HG02970 (cell line): ENCODE measurements at regions not wholly inside any gene's neighbourhood (a gene's known extent, or its start where the extent isn't known, plus 50 kb on each side); places are given as distances from the start of the nearest gene placed in this dataset.

ENCODE experiments used
- ATAC-seq: cut with Tn5 transposase; IDR thresholded peaks from one replicate; pipeline ENCODE4 v1.9.1; 2021; ENCODE audit warnings: mild to moderate bottlenecking, moderate library complexity, moderate number of reproducible peaks; ENCODE audit not compliant: unreplicated experiment, low FRiP score

DNA sequence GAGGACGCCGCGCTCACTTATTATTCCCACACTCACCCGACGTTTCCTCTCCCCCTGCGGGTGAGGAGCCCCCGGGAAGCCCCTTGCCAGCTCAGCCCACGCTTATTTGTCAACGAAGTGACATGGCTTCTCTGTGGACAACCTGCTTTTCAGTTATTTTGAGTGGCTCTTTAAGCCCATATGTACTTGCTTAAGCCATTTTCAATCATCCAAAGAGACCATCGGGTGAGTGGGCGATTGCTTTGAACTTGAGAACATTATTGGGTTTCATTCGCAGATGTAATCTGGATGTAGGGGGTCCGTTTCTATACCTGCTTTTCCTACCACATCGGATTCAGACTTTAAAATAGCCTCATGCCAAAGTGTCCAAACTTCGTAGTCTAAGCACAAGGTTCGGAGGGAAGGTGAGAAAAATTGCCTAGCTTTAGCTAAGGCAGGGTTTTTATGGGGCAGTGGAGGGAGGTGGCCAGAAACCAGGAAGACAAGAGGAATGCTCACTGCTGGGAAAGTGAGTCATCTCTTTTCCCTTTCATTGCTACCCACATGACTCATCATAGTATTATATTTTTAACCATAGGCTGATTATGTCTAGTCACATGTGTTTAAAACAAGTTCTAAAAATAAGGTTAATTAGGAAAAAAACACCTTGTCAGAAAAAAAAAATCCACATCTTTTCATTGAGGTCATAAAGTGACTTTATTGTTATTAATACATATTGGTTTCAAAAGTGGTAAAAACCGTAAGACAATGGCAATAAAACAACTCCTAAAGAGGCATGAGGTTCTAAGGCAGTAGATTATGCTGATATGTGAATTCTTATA is 773.1 kb upstream of the NR2F2 start:
- ATAC-seq = no peak

DNA sequence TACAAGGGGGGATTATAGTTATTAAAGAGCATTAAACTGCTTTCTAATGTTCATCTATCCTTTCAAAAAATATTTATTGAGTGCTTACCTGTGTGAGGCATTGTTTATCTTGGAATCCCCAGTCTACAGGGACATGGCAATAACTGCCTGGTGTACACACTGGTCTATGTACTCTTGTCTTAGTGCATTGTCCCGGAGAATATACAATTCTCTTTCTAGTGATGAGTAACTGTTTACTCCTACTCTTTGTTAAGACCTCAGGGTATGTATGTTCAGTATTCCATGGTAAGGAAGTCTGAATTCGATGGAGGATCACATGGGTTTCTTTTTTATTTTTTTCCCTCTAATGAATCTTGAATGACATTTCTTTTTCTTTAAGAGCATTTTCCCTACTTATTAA is 772.4 kb upstream of the NR2F2 start:
- ATAC-seq = no peak

DNA sequence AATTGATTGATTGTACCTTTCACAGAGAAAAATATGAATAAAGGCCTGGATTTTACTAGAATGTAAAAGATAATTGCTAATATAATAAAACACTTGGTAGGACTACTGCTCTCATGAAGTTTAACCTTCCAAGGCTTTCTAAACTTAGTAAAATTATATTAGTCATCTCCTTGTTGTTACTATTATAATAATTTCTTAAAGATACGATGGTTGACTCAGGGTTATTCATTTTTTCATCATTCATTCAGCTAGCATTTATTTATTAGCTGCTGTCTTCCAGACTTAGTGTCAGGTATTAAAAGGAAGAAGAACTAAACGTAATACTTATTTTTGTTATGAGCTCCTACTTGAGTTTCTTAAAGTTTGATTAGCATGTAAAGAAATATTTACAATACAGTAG is 771.6 kb upstream of the NR2F2 start:
- ATAC-seq = no peak

DNA sequence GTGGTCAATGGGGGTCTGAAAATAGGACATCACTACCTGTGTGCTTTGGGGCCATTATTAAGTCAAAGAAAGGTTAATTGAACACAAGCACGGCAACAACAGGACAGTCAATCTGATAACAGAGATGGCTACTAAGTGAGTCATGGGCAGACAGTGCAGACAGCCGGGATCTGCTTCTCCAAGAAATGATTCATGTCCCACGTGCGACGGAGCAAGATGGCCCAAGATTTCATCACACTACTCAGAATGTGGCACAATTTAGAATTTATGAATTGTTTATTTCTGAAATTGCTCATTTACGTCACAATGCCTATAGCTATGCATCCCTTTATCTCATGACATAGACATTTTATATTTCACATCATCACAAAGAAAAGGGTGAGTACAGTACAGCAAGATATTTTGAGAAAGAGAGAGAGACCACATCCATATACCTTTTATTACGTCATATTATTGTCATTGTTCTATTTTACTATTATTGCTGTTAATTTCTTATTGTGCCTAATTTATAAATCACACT is 770.6 kb upstream of the NR2F2 start:
- no peak for ATAC-seq

DNA sequence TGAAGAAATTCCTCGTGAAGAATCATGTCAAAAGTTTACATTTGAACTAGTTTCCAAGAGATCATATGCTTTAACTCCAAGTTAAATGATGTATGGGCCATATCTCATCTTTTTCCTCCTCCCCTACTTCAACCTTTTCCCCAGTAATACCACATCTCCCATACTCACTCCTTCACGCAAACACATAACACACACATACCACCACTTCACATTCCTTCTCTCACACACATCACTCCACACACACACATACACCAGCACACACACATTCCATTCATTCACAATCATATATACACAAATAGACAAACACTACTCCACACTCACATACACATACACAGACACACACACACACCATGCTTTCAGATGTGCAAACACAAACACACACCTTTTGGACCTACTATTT is 769.0 kb upstream of the NR2F2 start:
- no peak for ATAC-seq

GRCh38 chr15:95563634-95564033 is 766.9 kb upstream of the NR2F2 start:
- no peak for ATAC-seq

DNA sequence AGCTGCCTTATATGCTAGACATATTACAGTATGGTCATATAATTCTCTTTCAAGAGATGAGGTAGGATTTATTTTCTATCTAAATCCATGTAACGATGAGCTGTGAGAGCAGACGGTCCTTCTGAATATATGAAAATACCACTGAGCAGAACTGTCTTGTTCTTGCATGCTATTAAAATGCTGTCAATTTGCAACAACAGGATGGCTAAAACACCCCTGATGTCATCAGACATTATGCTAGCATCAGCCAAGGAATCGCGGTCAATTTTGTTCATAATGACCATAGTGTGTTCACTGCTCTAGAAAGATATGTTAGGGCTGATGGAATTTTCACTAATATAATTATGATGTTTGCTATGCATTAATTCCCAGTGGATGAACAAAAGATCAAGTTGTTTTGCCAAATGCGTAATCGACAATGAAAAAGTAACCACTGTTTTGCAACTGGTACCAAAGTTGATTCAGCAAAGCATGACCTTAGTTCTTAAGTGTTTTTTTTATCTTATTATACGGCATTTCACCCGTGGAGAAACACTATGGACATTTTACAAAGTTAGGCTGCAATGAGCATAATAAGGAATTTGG is 765.4 kb upstream of the NR2F2 start:
- ATAC-seq = no peak

DNA sequence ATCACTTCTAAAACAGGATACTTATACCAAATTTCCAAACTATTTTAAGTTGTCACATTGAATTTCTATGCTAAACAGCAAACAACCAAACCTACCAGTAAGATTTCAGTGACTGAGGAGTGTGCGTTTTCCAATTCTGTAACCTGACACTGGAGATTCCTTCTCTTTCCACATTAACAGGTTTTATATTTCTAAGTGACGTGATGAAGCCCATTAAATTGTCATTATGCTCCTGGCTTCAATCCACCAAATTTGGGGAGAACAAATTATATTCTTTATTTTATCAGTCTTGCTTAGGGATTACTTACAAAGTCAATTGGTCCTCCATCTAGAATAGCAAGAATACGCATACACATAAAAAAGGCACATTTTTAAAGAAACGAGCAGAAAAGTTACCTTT is 764.8 kb upstream of the NR2F2 start:
- ATAC-seq = no peak

- no peak for ATAC-seq
Measured at GRCh38 chr15:95567686-95568085, 762.8 kb upstream of the NR2F2 start.

GRCh38 chr15:95574053-95574452 is 756.4 kb upstream of the NR2F2 start:
- no peak for ATAC-seq

DNA sequence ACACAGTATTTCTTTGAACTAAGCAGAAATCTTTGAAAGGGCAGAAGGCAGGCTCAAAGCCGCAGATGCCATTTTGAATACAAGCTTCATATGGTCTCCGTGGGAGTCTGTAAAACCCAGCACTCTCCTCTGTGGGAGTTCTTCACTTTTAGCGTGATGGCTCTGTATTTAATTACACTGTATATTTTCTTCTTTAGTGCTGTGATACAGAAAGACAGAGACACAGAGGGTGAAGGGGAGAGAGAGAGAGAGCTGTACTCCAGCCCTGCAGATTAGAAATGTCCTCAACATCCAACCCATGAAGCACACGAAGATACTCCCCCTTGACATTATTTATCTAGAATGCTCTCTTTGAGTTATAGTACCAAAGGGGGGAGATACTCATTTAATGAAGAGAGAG is 752.6 kb upstream of the NR2F2 start:
- no peak for ATAC-seq

- ATAC-seq = no peak
Measured at GRCh38 chr15:95580121-95580520, 750.4 kb upstream of the NR2F2 start.

DNA sequence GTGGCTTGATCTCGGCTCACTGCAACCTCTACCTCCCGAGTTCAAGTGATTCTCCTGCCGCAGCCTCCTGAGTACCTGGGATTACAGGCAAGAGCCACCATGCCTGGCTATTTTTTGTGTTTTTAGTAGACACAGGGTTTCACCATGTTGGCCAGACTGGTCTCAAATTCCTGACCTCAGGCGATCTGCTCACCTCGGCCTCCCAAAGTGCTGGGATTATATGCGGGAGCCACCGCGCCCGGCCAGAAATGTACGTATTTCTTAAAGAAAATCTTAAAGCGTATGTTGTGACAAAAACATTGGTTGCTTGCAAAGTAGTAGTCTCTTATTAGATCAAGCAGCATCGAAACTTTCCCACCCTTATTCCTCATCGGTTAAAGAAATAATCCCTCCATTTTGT is 748.9 kb upstream of the NR2F2 start:
- ATAC-seq = no peak

GRCh38 chr15:95584088-95584487 is 746.4 kb upstream of the NR2F2 start:
- ATAC-seq = no peak

- ATAC-seq = no peak
Measured at GRCh38 chr15:95588056-95588455, 742.4 kb upstream of the NR2F2 start.

DNA sequence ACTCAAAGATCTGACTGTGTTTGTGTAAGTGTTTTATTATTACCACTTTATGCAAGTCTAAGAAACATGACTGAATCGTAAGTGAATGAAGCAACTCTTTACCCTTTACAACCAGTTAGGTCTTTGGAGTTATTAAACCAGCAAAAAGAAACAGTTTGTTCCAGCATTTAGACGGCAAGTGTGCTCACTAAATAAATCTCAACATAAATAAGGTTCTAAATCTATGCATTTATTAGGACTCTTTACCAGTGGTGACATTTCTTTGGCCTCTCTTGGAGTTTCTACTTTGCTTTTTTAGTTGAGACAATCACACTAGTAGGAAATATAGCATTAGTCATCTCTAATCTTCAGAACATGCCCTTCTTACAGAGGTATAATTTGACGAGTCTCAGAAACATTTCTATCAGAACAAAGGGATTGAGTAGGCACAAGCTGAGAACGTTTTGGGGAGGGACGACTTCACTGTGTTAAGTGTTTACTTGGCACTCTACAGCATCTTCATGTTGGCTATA is 739.9 kb upstream of the NR2F2 start:
- ATAC-seq = no peak

DNA sequence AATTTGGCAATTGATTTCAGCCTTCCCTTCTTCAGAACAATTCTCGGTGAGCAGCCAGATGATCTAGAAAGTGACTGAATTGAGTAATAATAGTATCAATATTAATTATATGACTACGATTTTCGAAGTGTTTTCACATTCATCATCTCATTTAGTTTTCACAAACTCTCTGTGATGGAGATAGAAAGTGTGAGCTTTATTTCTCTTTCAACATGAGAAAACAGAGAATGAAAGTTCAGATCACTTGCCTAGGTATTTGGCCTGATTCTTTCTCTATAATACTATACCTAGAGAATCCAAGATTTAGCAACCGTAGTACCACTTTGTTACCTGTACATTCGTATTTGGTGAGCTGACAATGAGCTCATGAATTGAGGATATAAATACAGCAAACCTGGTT is 739.2 kb upstream of the NR2F2 start:
- no peak for ATAC-seq

DNA sequence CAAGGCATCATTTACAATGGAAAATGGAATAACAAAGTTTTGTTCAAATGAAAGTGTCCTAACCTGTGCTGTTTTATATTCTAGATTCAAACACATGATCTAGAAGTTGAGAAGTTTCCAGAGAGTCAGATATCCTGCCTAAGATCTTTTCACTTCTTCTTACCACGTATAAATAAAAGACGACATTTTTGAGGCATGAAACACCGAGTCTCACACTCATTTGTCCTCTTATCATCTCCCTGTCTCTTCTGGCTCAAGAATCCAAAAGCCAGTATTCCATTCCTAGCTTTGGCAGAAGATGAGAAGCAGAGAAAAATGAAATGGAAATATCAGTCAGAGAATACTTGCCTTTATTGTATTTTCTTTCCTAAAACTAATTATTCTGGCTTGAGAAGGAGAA is 738.6 kb upstream of the NR2F2 start:
- ATAC-seq = no peak

DNA sequence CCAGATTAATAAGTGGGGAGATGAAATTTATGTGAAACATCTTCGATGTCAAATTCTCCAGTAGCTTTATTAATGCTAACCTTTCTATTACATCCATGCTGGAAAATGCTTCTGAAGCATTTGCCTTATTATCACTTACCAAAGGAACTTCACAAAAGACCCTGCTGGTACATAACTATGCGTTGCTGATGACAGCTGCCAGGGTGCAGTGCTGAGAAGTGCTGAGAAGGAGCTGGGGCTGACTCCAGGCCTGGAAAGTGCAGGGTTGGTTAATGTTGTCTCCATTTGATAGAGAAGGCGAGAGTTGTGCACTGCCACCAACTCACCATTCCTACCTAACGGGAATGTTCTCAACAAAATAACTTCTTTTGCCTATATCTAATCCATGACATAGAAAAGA is 736.0 kb upstream of the NR2F2 start:
- ATAC-seq = no peak

DNA sequence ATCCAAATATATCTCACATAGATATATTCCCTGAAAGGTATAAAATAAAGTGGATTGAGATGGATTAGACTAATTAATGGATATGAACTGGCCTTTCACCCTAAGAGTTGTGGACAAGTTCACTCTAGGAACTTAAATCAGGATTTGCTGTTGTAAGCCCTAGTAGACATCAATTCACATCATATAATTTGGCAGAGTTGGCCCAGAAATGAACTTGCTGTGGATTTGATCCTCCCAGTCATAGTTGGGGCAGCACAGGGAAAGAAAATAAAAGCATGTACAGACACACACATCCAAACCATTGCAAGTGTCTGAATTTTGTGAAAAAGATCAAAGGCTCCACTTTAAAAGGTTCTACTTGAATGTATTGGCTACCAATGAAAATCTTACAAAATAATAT is 734.7 kb upstream of the NR2F2 start:
- ATAC-seq = no peak

- no peak for ATAC-seq
Measured at GRCh38 chr15:95596496-95596895, 734.0 kb upstream of the NR2F2 start.
